GM19324 (cell line): ENCODE measurements at regions not wholly inside any gene's neighbourhood (a gene's known extent, or its start where the extent isn't known, plus 50 kb on each side); places are given as distances from the start of the nearest gene placed in this dataset.

Experiments
- ATAC-seq: cut with Tn5 transposase; IDR thresholded peaks from one replicate; pipeline ENCODE4 v1.9.1; 2021; ENCODE audit warnings: mild to moderate bottlenecking, moderate library complexity; ENCODE audit not compliant: unreplicated experiment, low FRiP score

DNA sequence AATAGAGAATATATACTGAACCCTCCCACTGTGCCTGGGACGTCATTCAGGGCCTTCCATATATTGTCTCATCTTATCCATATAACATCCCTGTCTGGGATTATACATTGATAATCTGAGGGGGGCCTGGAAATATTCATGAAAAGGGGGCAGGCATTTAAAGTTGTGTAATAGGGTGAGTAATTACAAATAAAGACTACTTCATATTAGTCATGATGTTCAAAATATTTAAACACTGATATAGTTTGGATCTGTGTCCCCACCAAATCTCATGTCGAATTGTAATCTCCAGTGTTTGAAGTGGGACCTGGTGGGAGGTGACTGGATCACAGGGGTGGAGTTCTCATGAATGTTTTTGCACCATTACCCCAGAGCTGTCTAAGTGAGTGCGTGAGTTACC lies 97.8 kb downstream of the AQP9 start:
- ATAC-seq = no peak

DNA sequence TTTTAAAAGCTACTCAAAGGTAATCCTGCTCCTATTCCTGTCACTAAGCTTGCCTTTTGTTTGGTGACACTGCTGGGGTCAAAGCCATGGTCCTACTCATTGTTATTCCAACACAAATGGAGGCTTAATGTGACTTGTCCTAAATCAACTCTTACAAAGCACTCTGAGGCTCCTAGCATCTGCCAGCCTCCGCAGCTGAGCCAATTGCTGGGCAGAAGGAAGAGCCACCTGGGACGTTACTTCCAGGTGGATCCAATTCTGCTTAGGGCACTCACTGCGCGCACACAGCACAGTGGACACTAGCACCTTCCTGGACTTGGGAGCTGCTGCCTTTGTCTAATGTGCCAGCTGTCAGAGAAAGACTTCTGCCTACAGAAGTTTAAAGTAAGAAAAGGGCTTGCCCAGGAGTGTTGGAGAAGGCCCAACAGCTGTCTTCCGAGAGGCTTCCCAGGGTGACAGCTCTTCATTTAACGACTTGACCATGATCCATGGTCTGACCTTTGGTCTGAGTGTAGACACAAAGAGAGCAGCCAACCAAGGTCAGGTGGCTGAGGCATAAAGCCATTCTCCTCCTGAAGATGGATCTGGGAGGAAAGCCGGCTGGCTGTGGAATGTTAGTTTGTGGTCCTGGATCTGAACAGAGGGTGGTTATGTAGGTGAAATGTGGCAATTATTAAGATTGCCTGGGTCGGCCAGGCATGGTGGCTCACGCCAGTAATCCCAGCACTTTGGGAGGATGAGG lies 102.2 kb downstream of the AQP9 start:
- no peak for ATAC-seq

DNA sequence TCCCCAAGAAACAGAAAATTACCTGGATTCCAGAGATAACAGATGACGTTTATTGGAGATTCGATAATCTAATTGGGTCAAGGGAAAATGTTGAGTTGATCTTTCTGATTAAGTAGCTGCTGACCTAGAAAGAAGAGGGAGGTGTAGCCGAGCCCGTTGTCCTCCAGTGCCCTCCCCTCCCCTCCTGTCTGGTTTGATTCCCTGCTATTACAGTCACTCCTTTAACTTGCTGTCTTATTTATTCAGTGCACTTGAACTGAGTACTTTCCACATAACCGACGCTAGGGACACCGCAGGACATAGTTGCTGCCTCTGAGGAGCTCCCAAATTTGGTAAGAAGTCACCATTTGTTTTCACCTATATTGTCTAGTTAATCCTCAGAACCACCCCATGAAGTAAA lies 103.7 kb downstream of the AQP9 start:
- no peak for ATAC-seq

DNA sequence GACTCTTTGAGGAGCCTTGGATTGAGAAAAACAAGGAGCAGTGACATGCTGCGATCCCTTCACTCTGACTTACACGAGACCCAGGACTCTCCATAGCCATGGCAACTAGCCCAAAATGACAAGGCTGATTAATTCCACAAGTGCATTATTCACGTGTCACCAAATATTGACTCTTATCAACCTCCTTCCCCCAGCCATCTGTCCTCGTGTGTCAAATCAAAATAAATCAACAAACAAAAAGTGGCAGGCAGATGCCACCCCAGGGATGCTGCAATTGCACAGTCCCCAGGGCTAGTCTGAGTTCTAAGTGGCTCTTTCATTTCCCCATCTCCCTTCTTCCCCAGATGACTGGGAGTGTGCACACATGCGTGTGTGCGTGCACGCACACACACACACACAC lies 104.9 kb downstream of the AQP9 start:
- ATAC-seq = no peak

DNA sequence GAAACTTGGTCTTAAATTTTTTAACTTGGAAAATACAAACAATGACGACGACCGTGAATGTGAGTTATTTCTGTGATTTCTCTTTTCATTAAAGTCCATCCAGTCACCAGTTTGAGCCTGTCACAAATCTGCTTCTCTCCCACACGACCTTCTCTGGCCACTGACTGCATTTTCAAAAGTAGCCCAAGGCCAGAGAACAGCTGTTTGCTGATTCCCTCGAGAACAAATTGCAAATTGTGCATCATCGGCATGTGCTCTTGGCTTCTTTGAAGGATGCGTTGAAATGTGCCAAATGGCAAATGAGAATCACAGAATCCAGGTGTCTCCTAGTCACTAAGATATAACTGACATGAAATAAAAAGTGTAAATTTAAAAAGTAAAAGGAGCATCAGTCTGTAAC lies 106.4 kb downstream of the AQP9 start:
- no peak for ATAC-seq

DNA sequence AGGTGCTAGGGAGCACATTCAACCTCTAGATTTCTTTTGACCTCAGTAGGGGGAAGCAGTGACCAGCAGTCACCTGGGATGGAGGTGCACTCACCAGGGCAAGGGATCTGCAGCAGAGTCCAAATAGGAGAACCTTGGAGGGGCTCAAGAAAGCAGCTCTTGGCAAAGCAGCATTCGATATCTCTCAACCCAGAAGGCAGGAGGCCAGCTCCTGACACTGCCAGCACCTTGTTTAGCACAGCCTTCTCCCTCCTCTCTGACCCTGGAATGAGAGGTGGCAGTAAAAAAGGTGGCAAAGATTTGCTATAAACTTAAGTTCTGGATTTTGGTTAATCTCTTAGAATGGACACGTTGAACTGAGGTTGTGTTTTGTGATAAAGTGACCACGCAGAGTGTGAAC lies 107.9 kb downstream of the AQP9 start:
- no peak for ATAC-seq

DNA sequence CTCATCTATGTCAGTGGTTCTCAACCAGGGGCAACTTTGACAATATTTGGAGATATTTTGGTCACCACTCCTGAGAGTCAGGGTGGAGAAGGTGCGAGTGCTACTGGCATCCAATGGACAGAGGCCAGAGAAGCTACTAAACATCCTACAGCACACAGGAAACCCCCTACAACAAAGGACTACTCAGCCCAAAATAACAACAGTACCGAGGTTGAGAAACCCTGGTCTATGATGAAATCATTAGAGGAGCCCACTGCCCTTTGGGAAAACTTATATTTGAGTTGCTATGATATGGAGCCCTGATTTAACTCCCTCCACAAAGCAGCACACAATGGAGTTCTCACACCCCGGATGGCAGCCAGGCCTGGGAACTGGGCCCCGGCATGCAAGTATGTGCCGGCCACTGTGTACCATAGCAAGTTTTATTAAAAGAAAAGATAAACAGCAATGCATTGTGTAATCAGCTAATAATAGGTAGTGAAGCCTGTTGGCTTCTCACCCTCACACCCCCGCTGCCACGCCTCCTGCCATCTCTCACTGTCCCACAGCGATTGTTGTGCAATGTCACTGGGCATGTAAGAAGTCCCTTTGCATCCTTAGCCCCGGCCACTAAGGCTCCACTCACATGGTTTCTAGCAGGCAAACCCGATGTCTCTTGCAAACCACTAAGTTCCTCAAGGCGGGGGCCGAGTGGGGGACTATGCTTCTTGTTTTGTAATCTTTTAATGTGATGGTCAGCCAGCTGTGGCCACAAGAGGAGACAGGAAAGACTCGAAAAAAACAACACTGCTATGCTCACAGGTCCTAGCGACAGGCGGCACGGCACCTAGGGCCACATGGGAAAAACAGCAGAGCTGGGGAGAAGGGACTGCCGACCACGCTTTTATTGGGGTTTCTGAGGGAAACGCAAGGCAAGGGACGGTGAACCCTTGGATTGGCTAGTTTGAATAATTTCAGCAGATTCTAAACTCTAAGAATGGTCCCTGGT lies 110.0 kb downstream of the AQP9 start:
- ATAC-seq = no peak

DNA sequence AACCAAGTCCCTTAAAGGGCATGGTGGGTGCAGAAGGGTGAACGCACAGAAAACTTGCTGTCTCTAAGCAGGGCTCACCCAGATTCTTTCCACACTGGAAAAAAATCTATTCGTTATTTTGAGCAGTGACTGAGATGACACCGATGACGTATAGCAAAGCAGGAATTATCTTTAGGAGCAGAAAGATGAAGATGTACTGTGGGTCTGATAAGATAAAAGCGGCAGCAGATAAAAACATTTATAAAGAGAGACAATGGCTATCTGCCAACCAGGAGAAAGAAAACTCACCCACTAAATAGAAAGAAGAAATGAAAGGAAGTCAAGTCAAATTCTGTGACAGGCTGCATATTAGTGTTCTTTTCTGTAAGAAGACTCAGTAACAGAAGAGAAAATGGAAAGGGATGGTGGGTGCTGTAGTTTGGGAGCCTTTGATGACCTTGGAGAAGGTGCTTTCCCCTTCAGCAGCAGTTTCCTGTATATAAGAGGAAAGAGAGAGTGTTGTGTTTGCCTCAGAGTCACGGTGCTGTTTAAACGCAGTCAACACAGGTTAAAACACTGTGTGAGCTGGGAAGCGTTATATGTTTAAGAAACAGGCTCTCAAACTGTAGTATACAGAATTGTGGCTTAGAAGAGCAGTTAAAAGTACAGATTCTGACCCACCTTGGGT lies 111.6 kb downstream of the AQP9 start:
- ATAC-seq = no peak

DNA sequence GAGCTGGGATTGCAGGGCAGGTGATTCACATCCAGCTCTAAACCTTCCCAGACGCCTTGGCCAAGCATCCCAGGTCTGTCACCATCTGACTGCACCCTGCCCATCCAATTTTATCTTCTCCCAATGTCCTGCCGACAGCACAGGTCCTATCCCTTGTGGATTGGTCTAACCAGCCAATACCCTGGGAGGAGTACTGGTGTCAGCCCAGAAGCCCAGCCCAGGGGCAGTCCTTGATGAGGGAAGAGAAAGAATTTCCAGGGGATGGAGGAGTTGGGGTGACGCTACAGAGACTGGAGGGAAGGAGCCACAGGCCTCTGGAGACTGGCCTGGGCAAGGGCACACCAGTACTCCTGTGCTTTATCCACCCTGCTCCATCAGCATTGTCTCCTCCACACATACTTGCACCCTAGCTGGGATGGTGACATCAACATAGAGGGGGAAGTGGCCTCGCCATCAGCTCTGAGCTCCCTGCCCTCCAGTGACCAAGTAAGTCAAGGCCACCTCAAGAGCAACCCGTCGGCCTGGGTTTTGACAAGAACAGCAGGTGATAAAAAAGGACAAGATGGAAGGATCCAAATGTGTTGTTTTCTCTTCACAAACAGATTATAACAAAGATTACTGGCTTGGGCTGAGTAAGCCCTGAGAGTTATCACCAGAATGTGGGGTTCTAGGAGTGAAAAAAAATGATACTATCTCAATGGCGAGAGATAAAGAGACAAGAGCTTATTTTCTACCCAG lies 114.6 kb downstream of the AQP9 start:
- ATAC-seq = no peak

DNA sequence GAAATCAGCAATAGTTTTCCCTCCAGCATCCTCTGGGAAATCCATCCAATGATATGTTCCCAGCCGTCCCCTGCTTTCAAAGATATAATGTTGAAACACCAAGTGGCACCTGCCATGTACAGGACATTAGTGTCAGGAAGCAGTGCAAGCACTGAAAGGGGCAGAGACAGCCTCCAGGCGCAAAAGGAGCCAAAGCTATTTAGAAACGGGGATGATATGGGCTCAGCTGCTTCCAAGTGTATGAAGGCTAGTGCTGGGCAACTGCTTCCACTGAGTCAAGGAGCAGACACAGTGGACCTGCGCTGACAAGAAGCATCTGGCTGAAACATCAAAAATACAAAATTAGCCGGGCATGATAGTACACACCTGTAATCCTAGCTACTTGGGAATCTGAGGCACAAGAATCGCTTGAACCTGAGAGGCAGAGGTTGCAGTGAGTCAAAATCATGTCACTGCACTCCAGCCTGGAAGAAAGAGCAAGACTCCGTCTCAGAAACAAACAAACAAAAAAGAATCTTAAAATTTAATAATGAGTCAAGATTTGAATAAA lies 119.7 kb downstream of the AQP9 start:
- ATAC-seq = no peak

DNA sequence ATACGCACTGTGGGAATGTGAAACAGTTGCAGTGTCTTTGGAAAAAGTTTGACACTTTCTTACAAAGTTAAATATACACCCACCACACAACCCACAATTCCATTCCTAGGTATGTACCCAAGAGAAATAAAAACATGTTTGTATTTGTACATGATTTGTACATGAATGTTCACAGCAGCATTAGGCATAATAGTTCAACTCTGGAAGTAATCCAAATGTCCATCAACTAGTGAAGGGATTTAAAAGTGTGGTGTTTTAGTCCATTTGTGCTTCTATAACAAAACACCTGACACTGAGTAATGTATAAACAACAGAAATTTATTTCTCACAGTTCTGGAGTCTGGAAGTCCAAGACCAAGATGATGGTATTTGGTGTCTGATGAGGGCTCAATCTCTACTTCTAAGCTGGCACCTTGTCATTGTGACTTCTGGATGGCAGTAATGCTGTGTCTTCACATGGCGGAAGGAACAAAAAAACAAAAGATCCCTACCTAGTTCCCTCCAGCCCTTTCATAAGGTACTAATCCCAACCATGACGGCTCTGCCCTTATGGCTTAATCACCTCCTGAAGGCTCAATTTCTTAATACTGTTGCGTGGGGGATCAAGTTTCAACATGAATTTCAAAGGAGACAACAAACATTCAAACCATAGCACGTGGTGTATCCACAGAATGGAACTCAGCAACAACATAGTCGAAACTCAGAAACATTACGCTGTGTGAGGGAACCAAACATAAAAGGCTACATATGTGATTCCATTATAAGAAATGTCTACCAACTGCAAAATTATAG lies 120.5 kb downstream of the AQP9 start:
- no peak for ATAC-seq

DNA sequence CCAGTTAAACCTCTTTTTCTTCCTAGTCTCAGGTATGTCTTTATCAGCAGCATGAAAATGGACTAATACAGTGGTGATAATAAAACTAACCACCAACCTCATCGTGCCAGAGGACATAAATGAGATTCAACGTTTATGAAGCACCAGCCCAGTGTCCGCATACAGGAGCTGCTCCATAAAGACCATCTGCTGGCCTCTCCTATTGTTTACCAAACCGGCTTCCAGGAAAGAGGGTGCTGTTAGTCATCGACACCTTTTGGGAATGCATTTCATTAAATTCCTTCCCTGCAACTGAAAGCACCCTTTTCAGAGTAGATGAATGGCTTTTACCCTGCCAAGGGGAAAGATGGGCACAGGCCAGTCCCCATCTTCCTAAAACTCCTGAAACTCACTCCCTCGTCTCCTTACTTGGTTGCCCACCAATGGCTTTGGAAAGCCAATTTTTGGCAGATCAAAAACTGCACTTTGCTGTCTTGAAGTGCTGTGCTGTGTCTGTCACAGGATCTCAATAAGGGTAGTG lies 122.1 kb downstream of the AQP9 start:
- no peak for ATAC-seq

DNA sequence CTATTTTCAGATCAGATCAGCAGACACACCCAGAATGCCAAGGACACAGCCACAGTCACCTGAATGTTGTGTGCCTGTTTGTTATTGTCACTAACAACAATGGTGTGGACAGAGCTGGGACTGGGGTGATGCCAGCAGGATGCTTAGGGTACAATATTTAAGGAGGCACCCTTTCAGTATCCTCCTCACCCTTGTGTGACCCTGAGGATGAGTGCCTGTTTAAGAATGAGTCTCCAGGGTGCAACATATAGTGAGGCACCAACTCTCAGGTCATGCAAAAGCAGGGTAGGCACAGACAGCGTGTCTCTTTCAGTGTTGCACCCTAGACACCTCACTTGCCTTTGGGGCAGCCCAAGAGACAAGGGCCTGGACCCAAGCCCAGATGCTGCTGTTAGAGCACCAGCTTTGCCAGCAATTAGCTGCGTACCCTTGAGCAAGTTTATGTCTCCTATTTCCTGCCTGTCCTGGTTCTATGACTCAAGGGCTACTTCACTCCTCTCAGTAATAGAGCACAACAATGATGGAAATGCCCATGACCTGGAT lies 122.6 kb downstream of the AQP9 start:
- ATAC-seq = no peak

DNA sequence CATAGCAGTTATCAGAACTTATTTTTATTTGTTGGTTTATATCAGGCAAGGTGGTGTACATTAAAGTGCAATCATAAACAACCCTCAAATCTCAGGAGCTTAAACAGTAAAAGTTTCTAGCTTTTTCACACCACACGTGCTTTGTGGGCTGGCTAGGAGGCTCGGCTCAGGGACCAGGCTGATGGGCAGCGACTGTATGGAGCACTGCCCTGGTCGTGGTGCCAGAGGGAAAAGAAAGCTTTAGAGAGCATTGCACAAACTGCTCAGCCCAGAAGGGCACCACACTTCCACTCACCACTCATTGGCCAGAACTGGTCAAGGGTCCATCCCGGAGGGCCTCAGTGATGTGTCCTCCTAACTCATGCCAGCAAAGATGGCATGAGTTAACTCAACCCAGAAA lies 123.2 kb downstream of the AQP9 start:
- no peak for ATAC-seq

DNA sequence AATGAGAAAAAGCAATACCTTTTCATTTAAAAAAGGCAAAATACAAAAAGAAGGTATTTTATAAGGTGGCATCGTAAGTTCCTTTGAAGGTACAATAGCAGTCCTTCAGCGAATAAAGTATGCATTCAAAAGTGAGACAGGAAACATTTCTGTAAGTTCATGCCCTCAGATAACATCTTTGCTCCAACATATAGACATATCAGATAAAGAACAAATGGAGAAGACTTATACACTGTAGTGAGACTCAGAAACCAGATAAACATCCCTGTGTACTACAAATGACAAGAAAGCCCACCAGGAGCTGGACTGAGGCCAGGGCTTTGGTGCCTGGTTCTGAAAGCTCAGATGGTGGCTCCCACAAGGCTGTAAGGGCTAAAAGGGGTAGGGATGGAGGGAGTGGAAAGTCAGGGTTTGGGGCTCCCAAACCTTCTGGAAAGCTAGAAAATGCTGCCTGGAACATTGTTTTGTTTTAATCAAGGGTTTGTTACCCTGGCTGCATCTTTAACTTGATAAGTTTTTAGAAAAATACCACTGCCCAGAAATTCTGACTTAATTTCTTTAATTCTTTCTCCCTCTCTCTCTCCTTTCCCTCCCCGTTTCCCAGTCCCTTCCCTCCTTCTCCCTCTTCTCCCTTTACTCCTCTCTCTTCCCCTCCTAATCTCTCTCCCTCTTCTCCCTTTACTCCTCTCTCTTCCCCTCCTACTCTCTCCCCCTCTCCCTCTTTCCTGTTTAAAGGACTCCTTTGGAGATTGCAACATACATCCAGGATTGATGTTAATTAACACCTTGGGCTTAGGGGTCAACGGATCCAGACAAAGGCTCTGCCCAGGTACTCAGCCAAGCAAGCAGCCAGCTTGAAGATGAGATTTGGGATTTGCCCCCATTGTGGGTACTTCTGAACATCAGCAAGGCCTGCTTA lies 126.1 kb downstream of the AQP9 start:
- ATAC-seq = no peak

DNA sequence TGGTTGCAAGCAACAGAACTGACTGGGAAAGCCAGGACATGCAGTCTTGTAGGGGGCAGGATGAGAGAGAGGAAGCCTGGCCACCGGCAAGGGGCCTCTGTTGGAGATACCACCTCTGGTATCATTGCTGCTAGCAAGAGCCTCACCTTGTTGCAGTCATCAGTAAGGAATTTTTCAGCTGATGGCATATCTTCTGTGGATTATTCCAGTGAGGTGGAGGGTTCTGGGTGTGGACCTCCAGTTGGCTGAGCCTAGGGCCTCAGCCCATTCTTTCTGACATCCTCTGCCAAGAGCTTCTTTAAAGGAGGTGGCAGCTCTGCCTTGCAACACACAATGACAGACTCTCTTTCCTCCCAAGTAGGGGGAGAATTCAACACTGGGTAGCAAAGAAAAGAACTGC lies 128.9 kb downstream of the AQP9 start:
- no peak for ATAC-seq

DNA sequence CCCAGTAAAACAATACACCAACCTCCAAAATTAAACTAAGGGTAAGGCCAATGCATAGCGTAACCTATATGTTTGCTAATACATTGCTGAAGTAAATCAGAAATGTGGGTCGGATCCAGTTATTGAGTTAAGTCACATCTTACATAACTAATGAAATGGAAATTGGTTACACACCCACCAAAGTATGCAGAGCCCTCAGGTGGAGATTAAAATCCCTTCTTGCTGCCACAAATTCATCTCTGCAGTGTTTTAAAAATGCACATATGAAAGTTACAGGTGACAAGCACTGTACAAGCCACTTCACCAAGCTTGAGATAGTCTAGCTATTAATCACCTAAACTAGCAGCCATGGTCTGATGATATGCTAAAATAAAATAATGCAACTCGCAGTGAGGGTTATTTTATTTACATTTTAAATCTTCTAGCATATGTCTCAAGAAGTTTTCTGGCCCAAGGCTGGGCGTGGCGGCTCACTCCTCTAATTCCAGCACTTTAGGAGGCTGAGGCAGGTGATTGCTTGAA lies 130.6 kb downstream of the AQP9 start:
- no peak for ATAC-seq
